ENCODE measurements at regions not wholly inside any gene's neighbourhood (a gene's known extent, or its start where the extent isn't known, plus 50 kb on each side); places are given as distances from the start of the nearest gene placed in this dataset.

DNA sequence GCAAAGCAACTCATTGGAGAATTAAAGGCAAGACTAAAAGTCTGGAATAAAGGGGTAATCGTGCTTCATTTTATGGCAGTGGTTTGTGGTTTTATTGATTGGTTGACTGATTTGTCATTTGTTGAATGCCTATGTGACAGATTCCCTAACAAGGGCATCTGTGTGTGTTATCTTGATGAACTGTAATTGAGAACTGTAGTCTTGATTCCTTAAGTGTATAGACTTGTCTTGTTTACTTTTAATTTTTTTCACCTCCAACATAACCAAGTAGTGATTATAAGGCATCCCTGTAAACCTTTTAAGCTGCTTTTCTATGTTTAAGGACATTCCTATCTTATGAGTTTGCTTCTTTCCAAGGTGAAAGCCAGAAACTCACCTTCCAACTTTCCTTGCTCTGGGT lies 216.0 kb upstream of the TAPT1 start:
- intact Hi-C loops (cut with DNase I), result no loop called here

DNA sequence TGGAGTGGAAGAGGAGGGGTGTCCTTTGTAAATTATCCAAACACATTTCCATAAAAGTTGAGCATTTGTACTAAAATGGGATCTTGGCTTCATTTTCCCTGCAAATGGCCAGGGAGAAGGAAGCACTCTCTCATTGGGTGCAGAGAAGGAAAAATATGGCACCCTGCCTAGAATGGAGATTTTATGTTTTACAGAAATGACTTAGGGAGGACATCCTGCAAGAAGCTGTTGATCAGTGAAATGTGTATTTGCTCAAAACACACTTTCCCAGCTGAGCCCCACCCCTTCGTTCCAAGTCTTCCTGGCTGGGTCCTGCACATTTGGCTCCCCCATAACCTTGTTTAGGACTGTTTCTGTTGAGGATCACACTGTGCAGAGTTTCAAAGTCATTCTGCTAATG lies 213.5 kb upstream of the TAPT1 start:
- Histone ChIP-seq H3K4me3 (no peak overlapping the region), H3K9me3 (no peaks in the 10 kb centered on the region), H3K4me1 (replicated peaks) (no peaks in the 10 kb centered on the region), H3K27me3 (replicated peaks; ENCODE audit: insufficient read depth) (no peaks in the 10 kb centered on the region), H3K27ac (no peak overlapping the region), H3K36me3 (no peaks in the 10 kb centered on the region)
- DNase-seq (ENCODE audit: low spot score), result no peak
- intact Hi-C loops (cut with DNase I), result no loop called here
- TF ChIP-seq POLR2AphosphoS5 (IDR thresholded peaks at IDR 0.05), result no peak
- TF ChIP-seq, protein P1, sequence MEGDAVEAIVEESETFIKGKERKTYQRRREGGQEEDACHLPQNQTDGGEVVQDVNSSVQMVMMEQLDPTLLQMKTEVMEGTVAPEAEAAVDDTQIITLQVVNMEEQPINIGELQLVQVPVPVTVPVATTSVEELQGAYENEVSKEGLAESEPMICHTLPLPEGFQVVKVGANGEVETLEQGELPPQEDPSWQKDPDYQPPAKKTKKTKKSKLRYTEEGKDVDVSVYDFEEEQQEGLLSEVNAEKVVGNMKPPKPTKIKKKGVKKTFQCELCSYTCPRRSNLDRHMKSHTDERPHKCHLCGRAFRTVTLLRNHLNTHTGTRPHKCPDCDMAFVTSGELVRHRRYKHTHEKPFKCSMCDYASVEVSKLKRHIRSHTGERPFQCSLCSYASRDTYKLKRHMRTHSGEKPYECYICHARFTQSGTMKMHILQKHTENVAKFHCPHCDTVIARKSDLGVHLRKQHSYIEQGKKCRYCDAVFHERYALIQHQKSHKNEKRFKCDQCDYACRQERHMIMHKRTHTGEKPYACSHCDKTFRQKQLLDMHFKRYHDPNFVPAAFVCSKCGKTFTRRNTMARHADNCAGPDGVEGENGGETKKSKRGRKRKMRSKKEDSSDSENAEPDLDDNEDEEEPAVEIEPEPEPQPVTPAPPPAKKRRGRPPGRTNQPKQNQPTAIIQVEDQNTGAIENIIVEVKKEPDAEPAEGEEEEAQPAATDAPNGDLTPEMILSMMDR (IDR thresholded peaks at IDR 0.05), result no peak
- no peak for TF ChIP-seq POLR2A (IDR thresholded peaks at IDR 0.05)
- WGBS, result 41% methylated on average over 1 of the region's 1 CpG

More for the DNA sequence above, 216.0 kb upstream of the TAPT1 start:
- H3K4me3 ChIP-seq, result no peak overlapping the region
- no peaks in the 10 kb centered on the region for H3K4me1 ChIP-seq (replicated peaks)
- no peaks in the 10 kb centered on the region for H3K27me3 ChIP-seq (replicated peaks; ENCODE audit: insufficient read depth)
- WGBS, result 19% methylated on average over 1 of the region's 1 CpG
- TF ChIP-seq POLR2A (IDR thresholded peaks at IDR 0.05) (no peak), POLR2AphosphoS5 (IDR thresholded peaks at IDR 0.05) (no peak)
- TF ChIP-seq, protein P1 (IDR thresholded peaks at IDR 0.05), result no peak
- no peaks in the 10 kb centered on the region for H3K9me3 ChIP-seq
- no peaks in the 10 kb centered on the region for H3K36me3 ChIP-seq
- no peak overlapping the region for H3K27ac ChIP-seq
- DNase-seq (ENCODE audit: low spot score), result no peak

DNA sequence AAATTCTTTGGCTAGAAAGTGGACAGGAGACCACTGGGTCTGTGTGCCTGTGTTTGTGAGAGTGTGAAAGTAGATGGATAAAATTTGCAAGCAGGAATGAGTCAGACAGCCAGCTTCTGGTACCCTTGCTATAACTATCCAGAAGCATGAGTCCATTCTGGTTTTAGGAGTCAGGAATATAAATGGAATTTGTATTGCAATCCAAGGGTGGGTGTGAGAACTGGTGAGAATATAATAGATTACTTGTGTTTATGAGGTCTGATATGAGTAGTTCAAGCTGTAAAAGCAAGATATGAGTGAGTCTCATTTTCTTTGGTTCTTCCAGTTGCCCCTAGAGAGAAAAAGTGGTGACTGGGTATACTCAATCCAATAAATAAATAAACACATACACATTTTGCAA lies 212.7 kb upstream of the TAPT1 start:
- Histone ChIP-seq H3K9me3 (no peaks in the 10 kb centered on the region), H3K4me1 (replicated peaks) (no peaks in the 10 kb centered on the region), H3K36me3 (no peaks in the 10 kb centered on the region), H3K27ac (no peak overlapping the region), H3K27me3 (replicated peaks; ENCODE audit: insufficient read depth) (no peaks in the 10 kb centered on the region), H3K4me3 (no peak overlapping the region)
- DNase-seq (ENCODE audit: low spot score), result no peak
- TF ChIP-seq, protein P1 (IDR thresholded peaks at IDR 0.05), result no peak
- TF ChIP-seq POLR2AphosphoS5 (IDR thresholded peaks at IDR 0.05) (no peak), POLR2A (IDR thresholded peaks at IDR 0.05) (no peak)
- intact Hi-C loops (cut with DNase I), result no loop called here

DNA sequence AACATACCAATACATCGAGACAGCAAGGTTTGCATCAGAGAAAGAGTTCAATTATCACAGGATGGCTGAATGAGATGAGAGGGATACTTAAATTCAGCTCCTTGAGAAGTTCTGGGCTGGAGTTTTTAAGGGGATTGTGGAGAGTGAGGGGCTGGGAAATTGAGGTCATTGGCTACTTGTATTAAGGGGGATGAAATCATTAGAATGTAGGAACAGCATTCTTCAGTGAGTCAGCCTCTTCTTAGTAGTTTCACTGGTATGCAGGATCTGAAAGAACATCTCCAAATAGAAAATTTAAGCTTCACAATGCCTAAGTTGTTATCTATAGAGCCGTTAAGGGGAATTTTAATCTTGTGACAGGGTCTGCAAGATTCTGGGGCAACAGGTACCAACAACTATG lies 211.6 kb upstream of the TAPT1 start:
- DNase-seq (ENCODE audit: low spot score), result no peak
- H3K27me3 ChIP-seq (replicated peaks; ENCODE audit: insufficient read depth), result no peaks in the 10 kb centered on the region
- H3K9me3 ChIP-seq, result no peaks in the 10 kb centered on the region
- TF ChIP-seq, protein P1 (IDR thresholded peaks at IDR 0.05), result no peak
- TF ChIP-seq POLR2A (IDR thresholded peaks at IDR 0.05) (no peak), POLR2AphosphoS5 (IDR thresholded peaks at IDR 0.05) (no peak)
- no peaks in the 10 kb centered on the region for H3K36me3 ChIP-seq
- no peak overlapping the region for H3K27ac ChIP-seq
- no peak overlapping the region for H3K4me3 ChIP-seq
- intact Hi-C loops (cut with DNase I), result no loop called here
- WGBS, result 79% methylated on average over 2 of the region's 2 CpGs
- no peaks in the 10 kb centered on the region for H3K4me1 ChIP-seq (replicated peaks)

DNA sequence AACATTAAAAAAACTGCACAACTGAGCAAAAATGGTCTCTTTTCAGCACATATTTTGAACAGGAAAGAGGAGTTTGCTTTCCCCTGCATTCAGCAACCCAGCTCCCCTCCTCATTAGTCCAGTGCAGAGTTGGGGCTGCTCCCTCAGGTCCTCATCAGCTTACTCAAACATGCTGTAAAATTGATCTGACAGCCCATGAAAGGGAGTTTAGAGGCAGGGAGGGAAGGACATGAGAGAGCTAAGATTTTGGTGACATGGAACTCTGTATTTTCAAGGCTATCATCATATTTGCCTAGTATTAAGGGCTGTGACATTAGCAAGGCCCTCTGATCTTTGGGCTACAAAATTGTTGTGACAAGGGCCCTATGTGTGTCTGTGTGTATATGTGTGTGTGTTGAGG lies 205.6 kb upstream of the TAPT1 start:
- intact Hi-C loops (cut with DNase I), result no loop called here
- H3K36me3 ChIP-seq, result no peaks in the 10 kb centered on the region
- TF ChIP-seq POLR2AphosphoS5 (IDR thresholded peaks at IDR 0.05) (no peak), POLR2A (IDR thresholded peaks at IDR 0.05) (no peak)
- TF ChIP-seq, protein P1 (IDR thresholded peaks at IDR 0.05), result no peak

More for the DNA sequence above, 205.6 kb upstream of the TAPT1 start:
- Histone ChIP-seq H3K4me3 (no peak overlapping the region), H3K9me3 (no peaks in the 10 kb centered on the region), H3K27me3 (replicated peaks; ENCODE audit: insufficient read depth) (no peaks in the 10 kb centered on the region), H3K4me1 (replicated peaks) (no peaks in the 10 kb centered on the region), H3K27ac (no peak overlapping the region)
- no peak for DNase-seq (ENCODE audit: low spot score)
